ENCODE measurements at regions not wholly inside any gene's neighbourhood (a gene's known extent, or its start where the extent isn't known, plus 50 kb on each side); places are given as distances from the start of the nearest gene placed in this dataset.

GRCh38 chr10:44478040-44478439 lies 93.1 kb upstream of the CXCL12 start:
- DNase-seq = no peak

- DNase-seq = no peak
Measured at GRCh38 chr10:44478876-44479705, 94.2 kb upstream of the CXCL12 start.

GRCh38 chr10:44492678-44493077 lies 107.8 kb upstream of the CXCL12 start:
- no peak for DNase-seq

DNA sequence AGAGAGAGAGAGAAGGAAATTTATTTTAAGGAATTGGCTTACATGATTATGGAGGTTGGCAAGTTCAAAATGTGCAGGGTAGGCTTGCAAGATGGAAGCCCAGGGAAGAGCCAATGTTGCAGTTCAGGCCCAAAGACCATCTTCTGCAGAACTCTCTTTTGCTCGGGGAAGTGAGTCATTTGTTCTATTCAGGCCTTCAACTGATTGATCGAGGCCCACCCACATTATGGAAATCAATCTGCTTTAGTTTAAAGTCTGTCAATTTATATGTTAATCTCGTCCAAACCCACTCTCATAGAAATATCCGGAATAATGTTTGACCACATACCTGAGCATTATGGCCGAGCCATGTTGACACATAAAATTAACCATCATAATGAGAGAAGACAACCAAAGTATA lies 113.3 kb upstream of the CXCL12 start:
- no peak for DNase-seq

- no peak for DNase-seq
Measured at GRCh38 chr10:44500451-44500850, 115.6 kb upstream of the CXCL12 start.

GRCh38 chr10:44506386-44506785 lies 121.5 kb upstream of the CXCL12 start:
- no peak for DNase-seq

GRCh38 chr10:44510379-44511115 lies 125.7 kb upstream of the CXCL12 start:
- no peak for DNase-seq

- no peak for DNase-seq
Measured at GRCh38 chr10:44511166-44511565, 126.3 kb upstream of the CXCL12 start.

DNA sequence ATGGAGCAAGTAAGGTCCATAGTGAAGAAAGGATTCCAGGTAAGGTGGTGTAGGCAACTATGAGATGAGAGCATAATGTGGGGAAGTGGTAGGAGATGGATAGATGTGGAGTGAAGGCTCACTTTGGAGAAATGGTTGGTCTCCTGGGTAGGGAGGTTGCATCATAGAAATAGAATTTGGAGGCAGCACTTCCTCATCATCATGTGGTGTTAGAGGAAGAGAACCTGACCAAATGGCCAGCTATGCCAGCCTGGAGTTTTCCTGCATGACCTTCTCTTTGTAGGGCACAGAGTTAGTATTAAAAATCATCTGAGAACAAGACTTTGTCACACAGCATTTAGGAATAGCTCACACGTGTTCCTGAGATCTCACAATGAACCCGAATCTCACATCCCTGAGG lies 126.7 kb upstream of the CXCL12 start:
- no peak for DNase-seq

- DNase-seq = no peak
Measured at GRCh38 chr10:44512431-44513022, 127.6 kb upstream of the CXCL12 start.

DNA sequence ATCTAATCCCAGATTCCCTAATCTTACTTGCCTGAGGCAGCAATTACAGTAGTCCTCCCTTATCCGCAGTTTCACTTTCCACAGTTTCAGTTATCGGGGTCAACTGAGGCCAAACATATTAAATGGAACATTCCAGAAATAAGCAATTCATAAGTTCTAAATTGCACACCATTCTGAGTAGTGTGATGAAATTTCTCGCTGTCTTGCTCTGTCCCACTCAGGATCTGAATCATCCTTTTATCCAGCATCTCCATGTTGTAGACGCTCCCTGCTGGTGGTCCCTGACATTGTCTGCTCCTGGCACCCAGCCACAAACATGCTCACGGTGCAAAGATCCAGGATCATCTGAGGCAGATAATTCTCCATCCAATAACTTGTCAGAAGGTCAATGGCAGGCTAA lies 128.7 kb upstream of the CXCL12 start:
- DNase-seq = no peak

GRCh38 chr10:44516891-44517290 lies 132.0 kb upstream of the CXCL12 start:
- no peak for DNase-seq

GRCh38 chr10:44517635-44518034 lies 132.7 kb upstream of the CXCL12 start:
- DNase-seq = no peak

DNA sequence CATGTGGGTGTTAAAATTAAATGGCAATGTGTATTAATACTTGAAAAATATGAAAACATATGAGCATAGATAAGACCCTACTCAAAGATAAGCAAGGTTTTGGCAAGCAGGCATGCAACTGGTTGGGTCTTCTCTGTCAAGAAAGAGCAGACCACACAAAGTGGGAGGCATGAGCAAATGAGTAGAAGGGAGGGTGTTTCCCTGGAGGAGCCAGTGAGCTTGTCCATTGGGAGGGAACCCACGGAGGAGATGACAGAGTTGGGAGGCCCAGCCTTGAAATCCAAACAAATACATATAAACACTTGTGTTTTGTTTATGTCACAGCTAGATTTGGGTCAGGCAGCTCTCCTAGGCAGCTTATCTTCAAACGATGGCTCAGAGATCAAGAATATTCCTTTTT lies 134.5 kb upstream of the CXCL12 start:
- no peak for DNase-seq

DNA sequence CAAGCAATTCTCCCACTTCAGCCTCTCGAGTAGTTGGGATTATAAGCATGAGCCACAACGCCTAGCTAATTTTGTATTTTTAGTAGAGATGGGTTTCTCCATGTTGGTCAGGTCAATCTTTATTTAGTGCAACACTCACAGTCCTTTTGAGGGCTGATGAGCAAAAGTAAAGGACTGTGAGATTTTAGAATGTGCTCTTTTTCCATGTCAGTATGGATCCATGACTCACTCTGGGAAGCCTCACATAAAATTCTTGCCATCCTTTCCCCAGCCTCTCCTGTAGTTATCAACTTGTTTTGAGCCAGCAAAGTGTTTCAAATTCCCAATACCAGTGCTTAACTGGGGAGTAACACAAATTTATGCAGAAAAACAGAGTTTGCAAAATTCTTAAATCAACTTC lies 135.8 kb upstream of the CXCL12 start:
- DNase-seq = no peak

DNA sequence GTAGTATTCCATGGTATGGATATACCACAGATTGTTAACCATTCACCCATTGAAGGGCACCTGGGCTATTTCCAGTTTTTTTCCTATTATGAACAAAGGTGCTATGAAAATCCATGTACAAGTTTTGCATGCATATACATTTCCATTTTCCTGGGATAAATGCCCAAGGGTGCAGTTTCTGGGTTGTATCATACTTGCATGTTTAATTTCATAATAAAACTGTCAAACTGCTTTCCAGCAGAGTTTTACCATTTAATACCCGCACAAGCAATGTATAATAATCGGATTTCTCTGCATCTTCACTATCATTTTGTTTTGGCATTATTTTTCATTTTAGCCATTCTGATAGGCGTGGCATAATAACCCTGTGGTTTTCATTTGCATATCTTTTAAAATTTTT lies 154.3 kb upstream of the CXCL12 start:
- DNase-seq = no peak

DNA sequence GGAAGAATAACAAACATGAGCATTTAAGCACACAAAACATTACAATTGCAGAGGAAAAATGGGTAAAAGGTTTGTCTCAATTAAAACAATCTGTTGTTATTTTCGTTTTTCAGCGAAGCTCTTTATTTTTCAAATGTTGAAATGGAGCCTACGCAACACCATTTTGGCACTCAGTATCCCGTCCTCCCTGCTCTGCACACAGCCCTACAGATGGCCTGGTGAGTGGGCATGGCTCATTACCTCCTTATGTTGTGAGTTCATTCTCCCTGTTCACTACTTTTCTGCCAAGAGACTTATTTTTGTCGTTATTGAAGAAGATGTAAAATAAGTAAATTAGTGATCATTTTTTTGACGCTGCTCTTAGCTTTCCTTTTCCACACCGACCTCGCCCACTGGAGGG lies 167.8 kb upstream of the CXCL12 start:
- no peak for DNase-seq

GRCh38 chr10:44557596-44558191 lies 172.8 kb upstream of the CXCL12 start:
- DNase-seq = no peak

DNA sequence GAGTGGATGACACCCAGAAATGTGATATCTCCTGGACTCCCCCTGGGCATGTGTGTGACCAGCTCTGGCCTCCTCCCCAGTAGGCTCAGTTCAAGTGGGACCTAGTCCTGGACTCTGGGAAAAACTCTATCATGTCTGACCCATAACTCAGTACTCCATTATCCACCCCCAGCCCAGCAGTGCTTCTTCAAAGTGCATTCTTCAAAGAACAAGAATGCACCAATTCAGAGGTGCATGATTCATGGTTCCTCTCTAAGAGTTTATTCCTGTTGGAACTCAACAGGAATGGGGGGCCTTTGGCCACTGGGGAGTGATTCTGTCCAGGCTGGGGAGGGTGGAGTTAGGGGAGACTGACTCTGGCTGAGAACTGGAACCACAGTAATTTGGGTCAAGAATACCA lies 173.6 kb upstream of the CXCL12 start:
- DNase-seq = no peak

DNA sequence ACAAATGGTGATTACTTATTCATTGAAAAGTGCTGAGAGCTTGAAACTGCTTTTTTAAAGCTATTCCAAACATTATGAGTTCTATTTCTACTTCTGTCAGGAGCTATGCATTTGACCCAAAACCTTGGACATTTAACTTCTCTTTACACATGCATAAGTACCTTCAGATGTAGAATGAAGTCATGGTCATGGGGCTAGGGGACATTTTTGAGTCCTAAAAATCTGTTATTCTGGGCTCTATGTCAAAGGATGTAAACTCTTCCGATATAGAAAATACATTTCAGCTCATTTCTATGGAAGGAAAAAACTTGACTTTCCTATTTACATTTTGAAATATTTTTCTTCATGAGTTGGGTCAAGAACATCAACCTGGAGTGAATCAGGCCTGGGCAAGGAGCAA lies 179.5 kb upstream of the CXCL12 start:
- DNase-seq = no peak

DNA sequence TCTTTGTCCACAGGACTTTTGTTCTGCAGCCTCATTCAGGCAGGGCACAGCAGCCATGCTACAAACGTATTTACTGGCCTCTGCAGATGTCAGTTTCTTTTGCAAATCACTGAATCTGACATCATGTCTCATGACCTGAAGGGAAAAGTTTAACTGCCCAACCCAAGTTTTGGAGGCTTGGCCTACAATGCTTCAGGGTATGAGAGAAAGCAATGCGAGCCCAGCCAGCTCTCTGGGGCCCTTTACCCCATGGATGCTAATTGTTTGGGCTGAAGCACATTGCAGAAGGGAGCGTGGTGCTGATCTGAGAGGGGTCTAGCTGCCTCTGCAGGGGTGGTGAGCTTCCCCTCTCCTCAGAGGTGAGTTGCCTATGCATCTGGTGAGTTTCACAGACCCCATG lies 179.9 kb upstream of the CXCL12 start:
- no peak for DNase-seq

GRCh38 chr10:44566786-44567185 lies 181.9 kb upstream of the CXCL12 start:
- DNase-seq = no peak

GRCh38 chr10:44567471-44567870 lies 182.6 kb upstream of the CXCL12 start:
- no peak for DNase-seq

All from activated naive CD4-positive, alpha-beta T cell (primary cell).